Astrocyte (in vitro differentiated cells and primary cell): ENCODE measurements at regions not wholly inside any gene's neighbourhood (a gene's known extent, or its start where the extent isn't known, plus 50 kb on each side); places are given as distances from the start of the nearest gene placed in this dataset.

Experiments
- EZH2 ChIP-seq: IDR thresholded peaks from 2 replicates; pipeline ENCODE4 v1.6.1; 2012; ENCODE audit warnings: mild to moderate bottlenecking, low read length, inconsistent platforms; ENCODE audit not compliant: insufficient read depth
- TF ChIP-seq, protein P1 (sequence below): IDR thresholded peaks from 2 replicates; pipeline ENCODE4 v1.5.1; 2011; ENCODE audit warnings: low read depth, mild to moderate bottlenecking, inconsistent platforms, low read length, moderate library complexity; ENCODE audit not compliant: insufficient read depth

DNA sequence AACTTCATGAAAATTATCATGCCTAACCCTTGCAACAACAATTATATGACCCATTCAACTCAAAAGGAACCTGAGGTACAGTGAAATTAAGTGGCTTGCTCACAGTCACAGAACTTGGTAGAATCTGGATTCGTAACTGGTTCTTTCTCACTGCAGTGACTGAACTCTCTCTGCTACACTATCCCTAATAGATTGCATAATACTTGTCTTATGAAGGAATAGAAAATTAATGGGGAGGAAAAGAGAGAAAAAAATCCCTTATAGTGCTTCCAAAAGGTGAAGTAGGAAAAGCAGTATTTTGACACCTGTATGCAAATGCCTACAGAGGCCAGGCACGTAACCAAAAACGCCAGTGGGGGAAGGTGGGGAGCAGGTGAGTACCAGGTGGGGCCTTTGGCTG lies 186.6 kb downstream of the LY86 start:
- TF ChIP-seq, protein P1, sequence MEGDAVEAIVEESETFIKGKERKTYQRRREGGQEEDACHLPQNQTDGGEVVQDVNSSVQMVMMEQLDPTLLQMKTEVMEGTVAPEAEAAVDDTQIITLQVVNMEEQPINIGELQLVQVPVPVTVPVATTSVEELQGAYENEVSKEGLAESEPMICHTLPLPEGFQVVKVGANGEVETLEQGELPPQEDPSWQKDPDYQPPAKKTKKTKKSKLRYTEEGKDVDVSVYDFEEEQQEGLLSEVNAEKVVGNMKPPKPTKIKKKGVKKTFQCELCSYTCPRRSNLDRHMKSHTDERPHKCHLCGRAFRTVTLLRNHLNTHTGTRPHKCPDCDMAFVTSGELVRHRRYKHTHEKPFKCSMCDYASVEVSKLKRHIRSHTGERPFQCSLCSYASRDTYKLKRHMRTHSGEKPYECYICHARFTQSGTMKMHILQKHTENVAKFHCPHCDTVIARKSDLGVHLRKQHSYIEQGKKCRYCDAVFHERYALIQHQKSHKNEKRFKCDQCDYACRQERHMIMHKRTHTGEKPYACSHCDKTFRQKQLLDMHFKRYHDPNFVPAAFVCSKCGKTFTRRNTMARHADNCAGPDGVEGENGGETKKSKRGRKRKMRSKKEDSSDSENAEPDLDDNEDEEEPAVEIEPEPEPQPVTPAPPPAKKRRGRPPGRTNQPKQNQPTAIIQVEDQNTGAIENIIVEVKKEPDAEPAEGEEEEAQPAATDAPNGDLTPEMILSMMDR: no peak
- no peak for TF ChIP-seq EZH2
